H9 (cell line): ENCODE measurements at regions not wholly inside any gene's neighbourhood (a gene's known extent, or its start where the extent isn't known, plus 50 kb on each side); places are given as distances from the start of the nearest gene placed in this dataset.

Experiments
- DNase-seq: peaks from one replicate; pipeline ENCODE4 v3.0.0-alpha.2; 2017
- H2AFZ ChIP-seq: one replicate; pipeline ENCODE4 v1.6.1; 2013; ENCODE audit warnings: mild to moderate bottlenecking, low read length, control low read depth, moderate library complexity
- H2AK5ac ChIP-seq: 2 replicates; pipeline ENCODE4 v1.6.1; 2013; ENCODE audit warnings: low read length, control low read depth, mixed read lengths; ENCODE audit not compliant: insufficient read length
- H2BK120ac ChIP-seq: one replicate; pipeline ENCODE4 v1.6.1; 2013; ENCODE audit warnings: low read depth, mild to moderate bottlenecking, low read length, control low read depth, inconsistent platforms; ENCODE audit not compliant: poor library complexity, severe bottlenecking
- H2BK12ac ChIP-seq: 2 replicates; pipeline ENCODE4 v1.6.1; 2013; ENCODE audit warnings: low read length, control low read depth, mixed read lengths, low read depth; ENCODE audit not compliant: insufficient read length
- H2BK15ac ChIP-seq: 2 replicates; pipeline ENCODE4 v1.6.1; 2013; ENCODE audit warnings: low read depth, low read length, control low read depth
- H2BK20ac ChIP-seq: one replicate; pipeline ENCODE4 v1.6.1; 2013; ENCODE audit warnings: low read depth, mild to moderate bottlenecking, low read length, control low read depth, inconsistent platforms; ENCODE audit not compliant: poor library complexity, severe bottlenecking
- H2BK5ac ChIP-seq: 2 replicates; pipeline ENCODE4 v1.6.1; 2013; ENCODE audit warnings: low read length, control low read depth, mixed read lengths; ENCODE audit not compliant: insufficient read length
- H3K14ac ChIP-seq: 2 replicates; pipeline ENCODE4 v1.6.1; 2013; ENCODE audit warnings: low read length, control low read depth; ENCODE audit not compliant: insufficient read depth
- H3K18ac ChIP-seq: 2 replicates; pipeline ENCODE4 v1.6.1; 2013; ENCODE audit warnings: low read depth, mild to moderate bottlenecking, mixed read lengths, low read length, control low read depth; ENCODE audit not compliant: insufficient read length
- H3K23ac ChIP-seq: 2 replicates; pipeline ENCODE4 v1.6.1; 2013; ENCODE audit warnings: low read length, control low read depth, mixed read lengths, low read depth; ENCODE audit not compliant: insufficient read length
- H3K23me2 ChIP-seq: 2 replicates; pipeline ENCODE4 v1.6.1; 2013; ENCODE audit warnings: low read depth, mild to moderate bottlenecking, mixed read lengths, low read length, control low read depth; ENCODE audit not compliant: insufficient read length, poor library complexity, severe bottlenecking
- H3K27ac ChIP-seq: 2 replicates; pipeline ENCODE4 v1.5.1; 2013; ENCODE audit warnings: low read length, control low read depth, mixed read lengths, low read depth; ENCODE audit not compliant: insufficient read length
- H3K27me3 ChIP-seq: 2 replicates; pipeline ENCODE4 v1.6.1; 2013; ENCODE audit warnings: low read length, control low read depth, inconsistent platforms; ENCODE audit not compliant: insufficient read depth
- H3K4ac ChIP-seq: 2 replicates; pipeline ENCODE4 v1.6.1; 2013; ENCODE audit warnings: low read depth, mild to moderate bottlenecking, control low read depth, inconsistent platforms, low read length, moderate library complexity
- H3K4me1 ChIP-seq: 2 replicates; pipeline ENCODE4 v1.6.1; 2013; ENCODE audit warnings: low read length, control low read depth, inconsistent platforms; ENCODE audit not compliant: insufficient read depth
- H3K4me2 ChIP-seq: 2 replicates; pipeline ENCODE4 v1.6.1; 2013; ENCODE audit warnings: low read length, control low read depth, mixed read lengths; ENCODE audit not compliant: insufficient read length, insufficient read depth
- H3K56ac ChIP-seq: 2 replicates; pipeline ENCODE4 v1.6.1; 2013; ENCODE audit warnings: low read depth, mild to moderate bottlenecking, mixed read lengths, low read length, control low read depth; ENCODE audit not compliant: insufficient read length
- H3K79me1 ChIP-seq: 2 replicates; pipeline ENCODE4 v1.6.1; 2013; ENCODE audit warnings: low read depth, mild to moderate bottlenecking, moderate library complexity, low read length, control low read depth, inconsistent platforms; ENCODE audit not compliant: insufficient read depth, poor library complexity, severe bottlenecking
- H3K79me2 ChIP-seq: 2 replicates; pipeline ENCODE4 v1.6.1; 2013; ENCODE audit warnings: low read length, control low read depth, inconsistent platforms; ENCODE audit not compliant: insufficient read depth
- H3K9ac ChIP-seq: 2 replicates; pipeline ENCODE4 v1.6.1; 2013; ENCODE audit warnings: low read length, control low read depth, mixed read lengths; ENCODE audit not compliant: insufficient read length; ENCODE audit errors: extremely low read depth
- H3K9me3 ChIP-seq: one replicate; pipeline ENCODE4 v1.6.1; 2013; ENCODE audit warnings: low read depth, low read length, inconsistent platforms; ENCODE audit not compliant: control insufficient read depth
- H3T11ph ChIP-seq: one replicate; pipeline ENCODE4 v1.6.1; 2013; ENCODE audit warnings: mild to moderate bottlenecking, low read length, control low read depth, inconsistent platforms
- H4K20me1 ChIP-seq: one replicate; pipeline ENCODE4 v1.6.1; 2013; ENCODE audit not compliant: control insufficient read depth, insufficient read length, insufficient read depth
- H4K5ac ChIP-seq: 2 replicates; pipeline ENCODE4 v1.6.1; 2013; ENCODE audit warnings: low read depth, mild to moderate bottlenecking, mixed read lengths, low read length, control low read depth; ENCODE audit not compliant: insufficient read length
- H4K8ac ChIP-seq: replicated peaks from 2 replicates; pipeline ENCODE4 v1.6.1; 2013; ENCODE audit warnings: low read length, control low read depth, mixed read lengths, low read depth; ENCODE audit not compliant: insufficient read length
- H4K91ac ChIP-seq: 2 replicates; pipeline ENCODE4 v1.6.1; 2013; ENCODE audit warnings: low read depth, mild to moderate bottlenecking, moderate library complexity, mixed read lengths, low read length, control low read depth; ENCODE audit not compliant: insufficient read length
- H3K27ac Mint-ChIP-seq, 3 experiments: 2 replicates in 2 of 3; 3 replicates in 1 of 3; pipeline ENCODE4 v1.8.0; 2020 to 2021; ENCODE audit warnings: mixed read lengths in 3 of 3, mild to moderate bottlenecking in 1 of 3, moderate library complexity in 1 of 3
- H3K27me3 Mint-ChIP-seq: 2 replicates; pipeline ENCODE4 v1.8.0; 2021; ENCODE audit warnings: low read depth, mild to moderate bottlenecking, moderate library complexity, mixed read lengths
- H3K36me3 Mint-ChIP-seq, 3 experiments: 2 replicates in 2 of 3; 3 replicates in 1 of 3; pipeline ENCODE4 v1.8.0; 2020 to 2021; ENCODE audit warnings: low read depth in 3 of 3, mixed read lengths in 3 of 3; ENCODE audit not compliant: insufficient read depth in 1 of 3
- H3K4me1 Mint-ChIP-seq, 2 experiments: 2 replicates each; pipeline ENCODE4 v1.8.0; 2020; ENCODE audit warnings: mixed read lengths in 2 of 2
- H3K4me3 Mint-ChIP-seq, 2 experiments: 2 replicates in 1 of 2; 3 replicates in 1 of 2; pipeline ENCODE4 v1.8.0; 2020 to 2021; ENCODE audit warnings: mild to moderate bottlenecking in 2 of 2, mixed read lengths in 2 of 2, moderate library complexity in 1 of 2
- H3K9me3 Mint-ChIP-seq, 2 experiments: 2 replicates in 1 of 2; 3 replicates in 1 of 2; pipeline ENCODE4 v1.8.0; 2020; ENCODE audit warnings: mild to moderate bottlenecking in 2 of 2, mixed read lengths in 2 of 2, moderate library complexity in 1 of 2
- WGBS: extraction: QIAGEN DNeasy Blood & Tissue Kit; methylation state at CpG from one replicate; pipeline ENCODE4 v1.1.7; 2013; ENCODE audit warnings: missing lambda C conversion rate, low lambda C conversion rate, mixed read lengths; ENCODE audit not compliant: insufficient read length; ENCODE audit errors: extremely low coverage; 5-methylcytosine and 5-hydroxymethylcytosine counted together
- TF ChIP-seq, protein P1 (sequence below): fragments of 200-600 bp; sonication (generic); conservative IDR thresholded peaks from 3 replicates; pipeline ENCODE4 v1.8.0; 2021; ENCODE audit warnings: antibody characterized with exemption, mild to moderate bottlenecking

DNA sequence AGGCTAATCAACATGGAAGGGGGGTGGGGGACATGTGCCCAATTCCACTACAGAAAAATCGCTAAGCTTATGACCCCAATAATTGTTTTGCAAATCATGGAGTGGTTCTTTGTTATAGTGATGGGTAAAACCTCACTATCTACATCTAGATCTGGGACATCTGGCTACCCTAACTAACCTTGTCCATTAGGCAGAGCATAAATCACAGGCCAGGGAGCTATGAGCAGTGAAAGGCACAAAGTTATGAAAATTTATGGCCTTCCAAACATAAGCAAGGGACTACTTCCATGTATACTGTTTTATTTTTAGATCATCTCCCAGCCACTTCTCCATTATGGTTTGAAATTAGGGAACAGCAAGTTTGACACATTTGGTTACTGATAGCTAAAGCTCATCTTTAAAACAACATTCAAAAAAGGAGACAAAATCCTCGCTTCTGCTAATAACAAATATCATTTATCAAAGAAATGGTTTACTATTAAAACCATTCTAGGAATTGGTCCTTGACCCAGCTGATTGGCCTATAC is 78.3 kb downstream of the RSL24D1 start:
- Histone ChIP-seq H3K23ac (no peak overlapping the region), H3K4me1 (no peaks in the 10 kb centered on the region), H2BK15ac (no peak overlapping the region), H3K9me3 (no peaks in the 10 kb centered on the region), H3K56ac (no peak overlapping the region), H2BK20ac (no peak overlapping the region), H3K79me2 (no peaks in the 10 kb centered on the region), H3K4me2 (no peak overlapping the region), H2BK120ac (no peak overlapping the region), H4K5ac (no peak overlapping the region), H2BK5ac (no peak overlapping the region), H3K4ac (no peak overlapping the region), H4K8ac (no peak overlapping the region), H3T11ph (no peak overlapping the region), H4K20me1 (no peaks in the 10 kb centered on the region), H2AK5ac (no peak overlapping the region), H3K27me3 (no peaks in the 10 kb centered on the region), H3K18ac (no peak overlapping the region), H3K23me2 (no peaks in the 10 kb centered on the region), H2AFZ (no peak overlapping the region), H4K91ac (no peak overlapping the region), H3K79me1 (no peaks in the 10 kb centered on the region), H3K27ac (no peak overlapping the region), H3K14ac (no peak overlapping the region), H3K9ac (no peak overlapping the region), H2BK12ac (no peak overlapping the region)
- peaks cover 6 to 7% of the 10 kb centered on the region in 2 experiments for H3K4me1 Mint-ChIP-seq
- H3K36me3 Mint-ChIP-seq, result no peaks in the 10 kb centered on the region; a peak in 1 of 7 replicates
- H3K27me3 Mint-ChIP-seq, result peaks cover under 1% of the 10 kb centered on the region; the same call in 1 of the 2 replicates
- TF ChIP-seq, protein P1, sequence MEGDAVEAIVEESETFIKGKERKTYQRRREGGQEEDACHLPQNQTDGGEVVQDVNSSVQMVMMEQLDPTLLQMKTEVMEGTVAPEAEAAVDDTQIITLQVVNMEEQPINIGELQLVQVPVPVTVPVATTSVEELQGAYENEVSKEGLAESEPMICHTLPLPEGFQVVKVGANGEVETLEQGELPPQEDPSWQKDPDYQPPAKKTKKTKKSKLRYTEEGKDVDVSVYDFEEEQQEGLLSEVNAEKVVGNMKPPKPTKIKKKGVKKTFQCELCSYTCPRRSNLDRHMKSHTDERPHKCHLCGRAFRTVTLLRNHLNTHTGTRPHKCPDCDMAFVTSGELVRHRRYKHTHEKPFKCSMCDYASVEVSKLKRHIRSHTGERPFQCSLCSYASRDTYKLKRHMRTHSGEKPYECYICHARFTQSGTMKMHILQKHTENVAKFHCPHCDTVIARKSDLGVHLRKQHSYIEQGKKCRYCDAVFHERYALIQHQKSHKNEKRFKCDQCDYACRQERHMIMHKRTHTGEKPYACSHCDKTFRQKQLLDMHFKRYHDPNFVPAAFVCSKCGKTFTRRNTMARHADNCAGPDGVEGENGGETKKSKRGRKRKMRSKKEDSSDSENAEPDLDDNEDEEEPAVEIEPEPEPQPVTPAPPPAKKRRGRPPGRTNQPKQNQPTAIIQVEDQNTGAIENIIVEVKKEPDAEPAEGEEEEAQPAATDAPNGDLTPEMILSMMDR, result no peak
- no peak overlapping the region for H3K4me3 Mint-ChIP-seq
- WGBS, result no CpG with 5 or more reads among the region's 2 CpGs
- no peak overlapping the region for H3K27ac Mint-ChIP-seq
- H3K9me3 Mint-ChIP-seq, result no peaks in the 10 kb centered on the region
- no peak for DNase-seq
